Aorta (tissue), 5 donors: ENCODE measurements at regions not wholly inside any gene's neighbourhood (a gene's known extent, or its start where the extent isn't known, plus 50 kb on each side); places are given as distances from the start of the nearest gene placed in this dataset.

Source experiments
- ATAC-seq: fragments of 200-7000 bp; cut with Tn5 transposase; one replicate; pipeline ENCODE4 v1.9.1; 2022; ENCODE audit warnings: moderate library complexity; ENCODE audit not compliant: low FRiP score
- DNase-seq, 2 donors: peaks; one replicate each; pipeline ENCODE4 v3.0.0-alpha.2; 2020
- H3K27ac ChIP-seq, 2 donors: one replicate each; pipeline ENCODE4 v1.5.1; 2013; ENCODE audit warnings: low read length in 2 of 2, mild to moderate bottlenecking in 2 of 2, moderate library complexity in 2 of 2, control low read depth in 1 of 2, inconsistent platforms in 1 of 2, low read depth in 1 of 2
- H3K27me3 ChIP-seq, 2 donors: one replicate each; pipeline ENCODE4 v1.6.1; 2013; ENCODE audit warnings: control low read depth in 1 of 2, low read length in 1 of 2, mild to moderate bottlenecking in 1 of 2, moderate library complexity in 1 of 2; ENCODE audit not compliant: insufficient read depth in 2 of 2, control insufficient read depth in 1 of 2
- H3K36me3 ChIP-seq, 2 donors: one replicate each; pipeline ENCODE4 v1.6.1; 2013; ENCODE audit warnings: control low read depth in 1 of 2, low read length in 1 of 2, mild to moderate bottlenecking in 1 of 2; ENCODE audit not compliant: insufficient read depth in 2 of 2, control insufficient read depth in 1 of 2
- H3K4me1 ChIP-seq, 2 donors: one replicate each; pipeline ENCODE4 v1.6.1; 2013; ENCODE audit warnings: low read length in 2 of 2, control low read depth in 1 of 2, mild to moderate bottlenecking in 1 of 2, moderate library complexity in 1 of 2; ENCODE audit not compliant: insufficient read depth in 2 of 2, control insufficient read depth in 1 of 2
- H3K4me3 ChIP-seq, 2 donors: one replicate each; pipeline ENCODE4 v1.5.1; 2013; ENCODE audit warnings: low read length in 2 of 2, control low read depth in 1 of 2, mild to moderate bottlenecking in 1 of 2
- H3K9me3 ChIP-seq: one replicate; pipeline ENCODE4 v1.6.1; 2013; ENCODE audit warnings: mild to moderate bottlenecking, low read length; ENCODE audit not compliant: control insufficient read depth
- WGBS, 2 donors: extraction: QIAGEN DNeasy Blood & Tissue Kit; methylation state at CpG; one replicate each; pipeline ENCODE4 v1.1.7; 2013; 5-methylcytosine and 5-hydroxymethylcytosine counted together
- intact Hi-C, 2 donors: fragments of 100-400 bp; cut with DNase I; formaldehyde crosslinking; loops; one replicate each; pipeline versions ENCODE4 v1.14.2 to v1.15.0; 2022
- donor health status: healthy with polysubstance abuse.
- donor health status: Bipolar disorder and iron deficiency.
- donor health status: DM: no; HTN: no; CAD: no.
- donor health status: DM: no; HTN: no; CAD: no.
- donor health status: DM: yes; HTN: yes; CAD: no.

DNA sequence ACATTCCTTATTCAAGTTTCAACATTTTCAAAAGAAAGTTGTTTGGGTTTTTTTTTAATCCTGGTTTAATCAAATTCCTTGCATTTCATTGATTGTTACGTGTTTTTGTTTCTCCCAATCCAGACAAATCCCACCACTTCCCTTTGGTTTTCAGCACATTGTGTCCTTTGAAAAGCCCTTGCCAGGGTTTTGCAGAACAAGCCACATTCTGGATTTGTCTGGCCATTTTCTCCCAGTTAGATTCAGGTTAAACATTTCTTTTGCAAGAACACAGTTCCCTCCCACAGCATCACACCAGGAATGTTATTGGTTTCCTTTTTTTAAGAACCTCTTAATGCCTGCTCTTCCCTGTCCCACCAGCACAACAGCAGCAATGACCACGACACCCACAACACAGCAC is 278.0 kb upstream of the SALL1 start:
- ATAC-seq = no peak
- intact Hi-C loops = no loop called here
- no peak overlapping the region for H3K4me3 ChIP-seq
- DNase-seq = no peak
- H3K36me3 ChIP-seq = no peaks in the 10 kb centered on the region
- H3K27me3 ChIP-seq = no peaks in the 10 kb centered on the region
- 60 to 62% methylated on average over 2 of the region's 2 CpGs for WGBS, 2 donors
- no peak overlapping the region for H3K27ac ChIP-seq
- no peaks in the 10 kb centered on the region for H3K4me1 ChIP-seq
- no peaks in the 10 kb centered on the region for H3K9me3 ChIP-seq

- no peaks in the 10 kb centered on the region for H3K27me3 ChIP-seq
- 11 to 16% methylated on average over 1 of the region's 1 CpG for WGBS, 2 donors
- no peaks in the 10 kb centered on the region for H3K9me3 ChIP-seq
- no peaks in the 10 kb centered on the region for H3K4me1 ChIP-seq
- no peak for ATAC-seq
- H3K4me3 ChIP-seq = no peak overlapping the region
- no peaks in the 10 kb centered on the region for H3K36me3 ChIP-seq
- H3K27ac ChIP-seq = no peak overlapping the region
- intact Hi-C loops = no loop called here
- DNase-seq = no peak
Observed at GRCh38 chr16:51427085-51427484, 276.0 kb upstream of the SALL1 start.

DNA sequence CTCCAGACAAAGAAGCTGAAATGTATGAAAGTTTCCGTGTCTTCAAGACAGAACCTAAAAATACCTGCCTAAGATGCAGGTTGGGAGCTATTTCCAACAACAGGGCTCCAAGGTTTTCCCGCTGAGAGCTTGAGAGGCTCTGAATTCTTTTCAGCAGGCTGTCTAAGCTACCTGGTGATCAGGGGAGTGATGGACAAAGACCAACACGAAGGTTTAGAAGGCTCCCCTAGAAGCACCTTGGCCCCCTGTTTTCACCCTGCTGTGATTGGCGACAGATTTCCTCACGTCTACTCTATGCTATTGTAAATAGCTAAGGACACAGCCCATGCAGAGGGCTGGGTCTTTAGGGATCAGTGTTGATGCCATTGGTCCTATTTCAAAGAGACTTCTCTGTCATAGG is 275.2 kb upstream of the SALL1 start:
- DNase-seq = no peak
- Histone ChIP-seq H3K9me3 (no peaks in the 10 kb centered on the region), H3K27ac (no peak overlapping the region), H3K4me1 (no peaks in the 10 kb centered on the region), H3K4me3 (no peak overlapping the region), H3K36me3 (no peaks in the 10 kb centered on the region), H3K27me3 (no peaks in the 10 kb centered on the region)
- intact Hi-C loops = no loop called here
- ATAC-seq = no peak
- WGBS, 2 donors = 25 to 31% methylated on average over 5 of the region's 5 CpGs

- intact Hi-C loops = no loop called here
- WGBS, 2 donors = 49 to 54% methylated on average over 2 of the region's 2 CpGs
- Histone ChIP-seq H3K36me3 (no peaks in the 10 kb centered on the region), H3K4me3 (no peak overlapping the region), H3K27me3 (no peaks in the 10 kb centered on the region), H3K9me3 (no peaks in the 10 kb centered on the region), H3K27ac (no peak overlapping the region), H3K4me1 (no peaks in the 10 kb centered on the region)
- DNase-seq (no peak), ATAC-seq (no peak)
Observed at GRCh38 chr16:51420247-51420646, 269.2 kb upstream of the SALL1 start.

DNA sequence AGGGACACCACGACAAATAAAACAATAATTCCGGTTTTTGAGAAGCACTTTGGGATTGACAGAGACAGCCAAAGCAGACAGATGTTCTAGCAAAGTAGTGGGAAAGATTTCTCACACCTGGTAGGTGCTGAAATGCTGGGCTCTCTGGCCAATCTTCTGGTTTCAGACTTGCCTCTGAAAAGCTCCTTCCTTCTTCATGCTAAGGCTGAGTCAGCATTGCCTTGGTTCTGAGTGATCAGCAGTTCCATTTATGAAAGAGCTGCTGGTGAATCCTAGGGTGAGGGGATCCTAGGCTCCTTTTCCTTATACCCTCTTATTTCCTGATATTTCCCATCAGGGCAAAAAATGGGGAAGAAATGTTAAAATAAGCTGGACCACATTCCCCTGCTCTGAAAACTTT is 268.7 kb upstream of the SALL1 start:
- ATAC-seq (no peak), DNase-seq (no peak)
- no peaks in the 10 kb centered on the region for H3K27me3 ChIP-seq
- no peak overlapping the region for H3K27ac ChIP-seq
- 35 to 58% methylated on average over 2 of the region's 2 CpGs for WGBS, 2 donors
- no peak overlapping the region for H3K4me3 ChIP-seq
- H3K4me1 ChIP-seq = no peaks in the 10 kb centered on the region
- H3K36me3 ChIP-seq = no peaks in the 10 kb centered on the region
- peaks cover 2% of the 10 kb centered on the region for H3K9me3 ChIP-seq
- intact Hi-C loops = no loop called here

- Histone ChIP-seq H3K27me3 (no peaks in the 10 kb centered on the region), H3K27ac (no peak overlapping the region), H3K4me1 (no peaks in the 10 kb centered on the region), H3K4me3 (no peak overlapping the region), H3K36me3 (no peaks in the 10 kb centered on the region), H3K9me3 (peaks cover 3% of the 10 kb centered on the region)
- intact Hi-C loops = no loop called here
- DNase-seq (no peak), ATAC-seq (no peak)
- WGBS, 2 donors = 43 to 55% methylated on average over 6 of the region's 6 CpGs
Observed at GRCh38 chr16:51418258-51418657, 267.2 kb upstream of the SALL1 start.

GRCh38 chr16:51416926-51417325 is 265.9 kb upstream of the SALL1 start:
- H3K27ac ChIP-seq = no peak overlapping the region

DNA sequence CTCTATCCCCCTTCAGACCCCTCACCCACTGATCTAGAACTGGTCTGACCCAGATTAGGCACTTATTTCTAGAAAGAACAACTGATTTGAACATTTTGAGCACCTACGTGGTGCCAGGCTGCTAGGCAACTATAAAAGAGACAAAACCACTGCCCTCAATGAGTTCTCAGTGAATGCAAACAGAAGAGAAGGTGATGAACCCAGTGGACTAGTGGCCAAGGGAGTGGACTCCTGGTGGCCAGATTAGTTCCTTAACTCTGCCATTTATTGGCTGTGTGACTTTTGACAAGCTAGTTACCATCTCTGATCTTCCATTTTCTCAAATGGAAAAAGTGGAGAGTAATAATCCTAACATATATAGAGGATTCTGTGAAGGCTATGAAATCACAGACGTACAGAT is 259.1 kb upstream of the SALL1 start:
- Histone ChIP-seq H3K4me3 (no peak overlapping the region), H3K4me1 (no peaks in the 10 kb centered on the region), H3K27ac (no peak overlapping the region), H3K9me3 (peaks cover 3% of the 10 kb centered on the region), H3K36me3 (no peaks in the 10 kb centered on the region), H3K27me3 (peaks cover 0 to 1% of the 10 kb centered on the region in 2 donors)
- intact Hi-C loops = no loop called here
- DNase-seq (no peak), ATAC-seq (no peak)
- WGBS, 2 donors = 68 to 78% methylated on average over 2 of the region's 2 CpGs

More at GRCh38 chr16:51416926-51417325, 265.9 kb upstream of the SALL1 start:
- Histone ChIP-seq H3K36me3 (no peaks in the 10 kb centered on the region), H3K4me3 (no peak overlapping the region), H3K4me1 (no peaks in the 10 kb centered on the region), H3K9me3 (peaks cover 3% of the 10 kb centered on the region), H3K27me3 (no peaks in the 10 kb centered on the region)
- no peak for DNase-seq
- intact Hi-C loops = no loop called here
- no peak for ATAC-seq
- WGBS, 2 donors = 62 to 63% methylated on average over 6 of the region's 6 CpGs

- no peak overlapping the region for H3K27ac ChIP-seq
- ATAC-seq = no peak
- H3K4me1 ChIP-seq = no peaks in the 10 kb centered on the region
- H3K27me3 ChIP-seq = peaks cover 0 to 1% of the 10 kb centered on the region in 2 donors
- H3K36me3 ChIP-seq = no peaks in the 10 kb centered on the region
- intact Hi-C loops = no loop called here
- no peak overlapping the region for H3K4me3 ChIP-seq
- DNase-seq = no peak
- no peaks in the 10 kb centered on the region for H3K9me3 ChIP-seq
- WGBS, 2 donors = 87 to 88% methylated on average over 5 of the region's 5 CpGs
Observed at GRCh38 chr16:51409001-51409675, 258.1 kb upstream of the SALL1 start.
